B cell (primary cell): ENCODE measurements at regions not wholly inside any gene's neighbourhood (a gene's known extent, or its start where the extent isn't known, plus 50 kb on each side); places are given as distances from the start of the nearest gene placed in this dataset.
"Not testable (repeated sequence)": the region's sequence is repeated elsewhere in the genome, so short reads cannot be mapped to it uniquely, and the experiment has no call there.

Source experiments
- ATAC-seq: fragments of 200-7000 bp; cut with Tn5 transposase; one replicate; pipeline ENCODE4 v1.10.0; 2021; ENCODE audit warnings: low read depth, mild to moderate bottlenecking, moderate number of reproducible peaks, moderate library complexity
- CTCF ChIA-PET: fragments of 350-600 bp; sonication (Branson Sonifier 250); formaldehyde crosslinking; loops from one replicate; lab custom pipeline; 2021; ENCODE audit warnings: antibody characterized with exemption, inconsistent platforms; lab: Charles Lee
- POLR2A ChIA-PET: fragments of 350-600 bp; sonication (Branson Sonifier 250); formaldehyde crosslinking; loops from one replicate; lab custom pipeline; 2021; ENCODE audit warnings: antibody characterized with exemption; lab: Charles Lee
- DNase-seq: peaks from one replicate; pipeline ENCODE4 v3.0.0; 2013
- H2AFZ ChIP-seq: 2 replicates; pipeline ENCODE4 v1.6.1; 2012; ENCODE audit warnings: mild to moderate bottlenecking, low read depth, low read length; ENCODE audit not compliant: insufficient read depth, poor library complexity, severe bottlenecking
- H3K27ac ChIP-seq, 2 donors: 1 replicate in 1 of 2; 2 replicates in 1 of 2; pipeline ENCODE4 v1.5.1; 2012 to 2013; ENCODE audit warnings: low read length in 2 of 2, mild to moderate bottlenecking in 2 of 2, moderate library complexity in 1 of 2
- H3K27me3 ChIP-seq, 4 experiments: fragments of 200-600 bp in 1 of 4; sonication (generic) in 1 of 4; replicated peaks in 1 of 4; 1 replicate in 2 of 4; 2 replicates in 2 of 4; pipeline versions ENCODE4 v1.6.1 to v1.7.0; 2013 to 2016; ENCODE audit warnings: low read length in 3 of 4, mild to moderate bottlenecking in 2 of 4, mixed read lengths in 1 of 4, moderate library complexity in 1 of 4; ENCODE audit not compliant: insufficient read depth in 4 of 4, control insufficient read depth in 3 of 4; ENCODE audit errors: control extremely low read depth in 1 of 4
- H3K36me3 ChIP-seq, 2 experiments: replicated peaks in 1 of 2; 1 replicate in 1 of 2; 2 replicates in 1 of 2; pipeline versions ENCODE4 v1.6.1 to v1.7.1; 2013; ENCODE audit warnings: low read length in 1 of 2; ENCODE audit not compliant: insufficient read depth in 2 of 2, control insufficient read depth in 1 of 2; ENCODE audit errors: control extremely low read depth in 1 of 2, extremely low read depth in 1 of 2
- H3K4me1 ChIP-seq, 2 donors: fragments of 200-600 bp in 1 of 2; sonication (generic) in 1 of 2; 1 replicate in 1 of 2; 2 replicates in 1 of 2; pipeline versions ENCODE4 v1.5.1 to v1.6.1; 2013 to 2017; ENCODE audit warnings: low read length in 2 of 2; ENCODE audit not compliant: control insufficient read depth in 2 of 2, insufficient read depth in 2 of 2
- H3K4me2 ChIP-seq: replicated peaks from 2 replicates; pipeline ENCODE3; 2012; ENCODE audit warnings: mild to moderate bottlenecking, low read depth, low read length; ENCODE audit not compliant: poor library complexity, severe bottlenecking
- H3K4me3 ChIP-seq, 5 experiments: fragments of 200-600 bp in 1 of 5; sonication (generic) in 1 of 5; 1 replicate in 3 of 5; 2 replicates in 2 of 5; pipeline versions ENCODE4 v1.5.1 to v1.7.0; 2011 to 2016; ENCODE audit warnings: low read length in 4 of 5, mild to moderate bottlenecking in 4 of 5, low read depth in 2 of 5, control low read depth in 1 of 5, moderate library complexity in 1 of 5; ENCODE audit not compliant: insufficient read depth in 1 of 5; ENCODE audit errors: control extremely low read depth in 1 of 5, extremely low read depth in 1 of 5
- H3K79me2 ChIP-seq: fragments of 200-600 bp; sonication (generic); one replicate; pipeline ENCODE4 v1.6.0; 2016; ENCODE audit warnings: low read length; ENCODE audit not compliant: control insufficient read depth, insufficient read depth
- H3K9ac ChIP-seq: fragments of 200-600 bp; sonication (generic); 2 replicates; pipeline ENCODE4 v1.6.1; 2017; ENCODE audit warnings: mild to moderate bottlenecking, low read length, moderate library complexity
- H3K9me3 ChIP-seq, 3 donors: one replicate each; pipeline versions ENCODE4 v1.6.1 to v1.7.1; 2013; ENCODE audit warnings: low read length in 2 of 3; ENCODE audit not compliant: control insufficient read depth in 2 of 3, insufficient read depth in 1 of 3; ENCODE audit errors: control extremely low read depth in 1 of 3
- H4K20me1 ChIP-seq: 2 replicates; pipeline ENCODE4 v1.6.0; 2012; ENCODE audit warnings: mild to moderate bottlenecking, low read length; ENCODE audit not compliant: insufficient read depth, control insufficient read depth, poor library complexity, severe bottlenecking
- H3K27ac Mint-ChIP-seq: one replicate; pipeline ENCODE4 v1.8.0; 2021; ENCODE audit warnings: mixed read lengths
- H3K27me3 Mint-ChIP-seq: one replicate; pipeline ENCODE4 v1.8.0; 2021; ENCODE audit warnings: mixed read lengths
- H3K4me1 Mint-ChIP-seq: one replicate; pipeline ENCODE4 v1.8.0; 2021; ENCODE audit warnings: mixed read lengths
- H3K4me3 Mint-ChIP-seq: one replicate; pipeline ENCODE4 v1.8.0; 2021; ENCODE audit warnings: mixed read lengths
- H3K9me3 Mint-ChIP-seq: one replicate; pipeline ENCODE4 v1.8.0; 2022; ENCODE audit warnings: mixed read lengths; ENCODE audit not compliant: insufficient read depth
- CTCF ChIP-seq: fragments of 200-600 bp; IDR thresholded peaks from one replicate; pipeline ENCODE4 v1.8.0; 2022; ENCODE audit warnings: antibody characterized with exemption, mild to moderate bottlenecking
- EZH2 ChIP-seq: IDR thresholded peaks from 2 replicates; pipeline ENCODE4 v1.6.1; 2012; ENCODE audit warnings: borderline replicate concordance, low read depth, mild to moderate bottlenecking, moderate library complexity, low read length; ENCODE audit not compliant: insufficient read depth, poor library complexity, severe bottlenecking
- WGBS: methylation state at CpG from one replicate; pipeline ENCODE4 v1.1.5; 2013; ENCODE audit warnings: missing lambda C conversion rate; ENCODE audit not compliant: insufficient coverage; 5-methylcytosine and 5-hydroxymethylcytosine counted together
- intact Hi-C: fragments of 100-400 bp; cut with micrococcal nuclease; formaldehyde crosslinking; loops from one replicate; pipeline ENCODE4 v1.10.0; 2022

GRCh38 chr4:164350061-164350460, 403.9 kb upstream of the SMIM31 start:
- no peaks in the 10 kb centered on the region for H3K4me1 ChIP-seq
- H3K4me3 Mint-ChIP-seq = no peak overlapping the region
- no peak overlapping the region for H2AFZ ChIP-seq
- H3K4me3 ChIP-seq = no peak overlapping the region
- ChIA-PET CTCF (no interaction called here), POLR2A (no interaction called here)
- TF ChIP-seq EZH2 (no peak), CTCF (no peak)
- no peaks in the 10 kb centered on the region for H4K20me1 ChIP-seq
- H3K36me3 ChIP-seq = no peaks in the 10 kb centered on the region
- no peaks in the 10 kb centered on the region for H3K79me2 ChIP-seq
- no peak for DNase-seq
- H3K4me2 ChIP-seq = no peak overlapping the region
- H3K27me3 Mint-ChIP-seq = no peaks in the 10 kb centered on the region
- no peak overlapping the region for H3K27ac Mint-ChIP-seq
- H3K9me3 Mint-ChIP-seq = no peaks in the 10 kb centered on the region
- no peak overlapping the region for H3K9ac ChIP-seq
- no peak for ATAC-seq
- no peaks in the 10 kb centered on the region for H3K27me3 ChIP-seq
- H3K4me1 Mint-ChIP-seq = no peaks in the 10 kb centered on the region
- intact Hi-C loops = no loop called here
- no peaks in the 10 kb centered on the region for H3K9me3 ChIP-seq
- no peak overlapping the region for H3K27ac ChIP-seq

GRCh38 chr4:164350716-164351115, 403.2 kb upstream of the SMIM31 start:
- ATAC-seq, POLR2A ChIA-PET, H3K4me3 ChIP-seq, intact Hi-C loops, H3K4me1 ChIP-seq, H3K4me2 ChIP-seq, H3K27ac Mint-ChIP-seq, H3K4me3 Mint-ChIP-seq, H3K9ac ChIP-seq, H3K9me3 Mint-ChIP-seq, H3K27me3 Mint-ChIP-seq, H3K4me1 Mint-ChIP-seq, H3K27ac ChIP-seq, H3K27me3 ChIP-seq, H3K79me2 ChIP-seq, H3K9me3 ChIP-seq, H2AFZ ChIP-seq, H3K36me3 ChIP-seq, DNase-seq, CTCF ChIA-PET, H4K20me1 ChIP-seq: not testable (repeated sequence)
- 88% methylated on average over 12 of the region's 24 CpGs for WGBS
